AG04450 (cell line): ENCODE measurements at regions not wholly inside any gene's neighbourhood (a gene's known extent, or its start where the extent isn't known, plus 50 kb on each side); places are given as distances from the start of the nearest gene placed in this dataset.

Experiments used
- CTCF ChIA-PET: fragments of 300-600, 350-600 bp; formaldehyde crosslinking; extraction: SDS; loops from one replicate; lab custom pipeline; 2022; ENCODE audit warnings: antibody characterized with exemption, inconsistent platforms; lab: Charles Lee
- POLR2A ChIA-PET: fragments of 350-600 bp; formaldehyde crosslinking; extraction: SDS; loops from one replicate; lab custom pipeline; 2021; ENCODE audit warnings: antibody characterized with exemption, inconsistent platforms; lab: Yijun Ruan, JAX
- DNase-seq: peaks from one replicate; pipeline ENCODE4 v3.0.0-alpha.2; 2011; ENCODE audit warnings: low read depth, low spot score
- H3K27ac ChIP-seq: one replicate; pipeline ENCODE4 v1.5.1; 2012; ENCODE audit warnings: low read depth, low read length, control low read depth
- H3K27me3 ChIP-seq: one replicate; pipeline ENCODE4 v1.6.0; 2012; ENCODE audit warnings: low read length; ENCODE audit not compliant: control insufficient read depth, insufficient read depth
- H3K4me3 ChIP-seq: 2 replicates; pipeline ENCODE4 v1.5.1; 2011; ENCODE audit warnings: mild to moderate bottlenecking, low read depth, low read length, control low read depth
- H3K9me3 ChIP-seq: 2 replicates; pipeline ENCODE4 v1.5.1; 2012; ENCODE audit warnings: low read length; ENCODE audit not compliant: control insufficient read depth, insufficient read depth
- TF ChIP-seq, protein P1 (sequence below): IDR thresholded peaks from 2 replicates; pipeline ENCODE4 v1.5.1; 2011; ENCODE audit warnings: low read depth, low read length, control low read depth, inconsistent platforms

DNA sequence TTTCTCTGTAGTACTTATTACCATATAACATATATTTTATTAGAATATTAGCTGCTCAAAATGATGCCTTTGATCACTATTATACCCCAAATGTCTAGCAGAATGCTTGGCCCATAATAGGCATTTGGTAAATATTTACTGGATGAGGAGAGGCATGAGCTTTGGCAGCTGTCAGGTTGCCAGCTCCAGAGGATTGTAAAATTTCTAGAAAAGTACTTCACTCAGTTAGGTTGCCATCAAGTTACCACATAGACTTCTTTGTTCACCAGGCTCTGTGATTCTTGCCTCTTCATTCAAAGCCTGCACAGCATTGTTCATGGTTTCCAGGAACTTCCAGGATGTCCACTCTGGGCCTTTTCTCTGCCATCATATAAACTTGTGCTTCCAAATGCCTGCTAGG, 582.8 kb downstream of the PDCD6IP start:
- Histone ChIP-seq H3K27ac (no peak overlapping the region), H3K4me3 (no peak overlapping the region), H3K27me3 (no peaks in the 10 kb centered on the region), H3K9me3 (peaks cover 5% of the 10 kb centered on the region; the same call in 1 of the 2 replicates)
- ChIA-PET POLR2A (no interaction called here), CTCF (no interaction called here)
- no peak for DNase-seq
- TF ChIP-seq, protein P1, sequence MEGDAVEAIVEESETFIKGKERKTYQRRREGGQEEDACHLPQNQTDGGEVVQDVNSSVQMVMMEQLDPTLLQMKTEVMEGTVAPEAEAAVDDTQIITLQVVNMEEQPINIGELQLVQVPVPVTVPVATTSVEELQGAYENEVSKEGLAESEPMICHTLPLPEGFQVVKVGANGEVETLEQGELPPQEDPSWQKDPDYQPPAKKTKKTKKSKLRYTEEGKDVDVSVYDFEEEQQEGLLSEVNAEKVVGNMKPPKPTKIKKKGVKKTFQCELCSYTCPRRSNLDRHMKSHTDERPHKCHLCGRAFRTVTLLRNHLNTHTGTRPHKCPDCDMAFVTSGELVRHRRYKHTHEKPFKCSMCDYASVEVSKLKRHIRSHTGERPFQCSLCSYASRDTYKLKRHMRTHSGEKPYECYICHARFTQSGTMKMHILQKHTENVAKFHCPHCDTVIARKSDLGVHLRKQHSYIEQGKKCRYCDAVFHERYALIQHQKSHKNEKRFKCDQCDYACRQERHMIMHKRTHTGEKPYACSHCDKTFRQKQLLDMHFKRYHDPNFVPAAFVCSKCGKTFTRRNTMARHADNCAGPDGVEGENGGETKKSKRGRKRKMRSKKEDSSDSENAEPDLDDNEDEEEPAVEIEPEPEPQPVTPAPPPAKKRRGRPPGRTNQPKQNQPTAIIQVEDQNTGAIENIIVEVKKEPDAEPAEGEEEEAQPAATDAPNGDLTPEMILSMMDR = no peak

DNA sequence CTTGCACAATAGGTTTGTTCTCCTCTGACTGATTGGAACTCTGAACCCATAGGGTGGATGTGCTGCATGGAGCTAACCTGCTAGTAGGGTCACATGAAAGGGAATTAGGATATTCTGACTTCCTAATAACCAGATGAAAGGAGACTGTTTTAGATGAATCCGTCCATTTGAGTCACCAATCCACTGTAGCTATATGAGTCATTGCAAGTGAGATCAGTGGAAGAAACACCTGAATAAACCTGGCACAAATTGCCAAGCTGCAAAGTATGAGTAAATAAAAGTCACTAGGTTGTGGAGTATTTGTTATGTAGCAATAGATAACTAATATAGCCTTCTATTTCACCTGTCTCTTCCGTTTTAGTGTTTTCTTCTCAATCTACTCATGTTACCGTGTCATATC, 584.4 kb downstream of the PDCD6IP start:
- no peaks in the 10 kb centered on the region for H3K27me3 ChIP-seq
- ChIA-PET POLR2A (no interaction called here), CTCF (no interaction called here)
- TF ChIP-seq, protein P1 = no peak
- peaks cover under 1% of the 10 kb centered on the region; the same call in 1 of the 2 replicates for H3K9me3 ChIP-seq
- H3K27ac ChIP-seq = no peak overlapping the region
- DNase-seq = no peak
- H3K4me3 ChIP-seq = no peak overlapping the region

DNA sequence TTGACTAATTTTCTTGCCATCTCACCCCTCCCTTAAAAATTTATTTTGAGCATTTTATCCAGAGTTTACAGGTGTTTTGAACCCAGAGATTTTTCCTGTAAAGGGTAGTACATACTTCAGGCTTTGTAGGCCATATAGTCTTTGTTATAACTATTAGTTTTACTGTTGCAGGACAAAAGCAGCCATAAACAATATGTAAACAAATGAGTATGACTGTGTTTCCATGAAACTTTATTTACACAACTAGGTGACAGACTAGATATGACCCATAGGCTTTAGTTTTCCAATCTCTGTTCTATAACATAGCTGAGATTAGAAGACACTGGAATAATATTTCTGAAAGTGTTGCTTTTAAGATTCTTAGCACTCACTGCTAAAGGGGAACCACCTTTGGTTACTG, 587.9 kb downstream of the PDCD6IP start:
- DNase-seq = no peak
- ChIA-PET CTCF (no interaction called here), POLR2A (no interaction called here)
- no peak overlapping the region for H3K4me3 ChIP-seq
- H3K27ac ChIP-seq = no peak overlapping the region
- H3K9me3 ChIP-seq = peaks cover 3% of the 10 kb centered on the region; the same call in 1 of the 2 replicates
- TF ChIP-seq, protein P1 = no peak
- no peaks in the 10 kb centered on the region for H3K27me3 ChIP-seq

DNA sequence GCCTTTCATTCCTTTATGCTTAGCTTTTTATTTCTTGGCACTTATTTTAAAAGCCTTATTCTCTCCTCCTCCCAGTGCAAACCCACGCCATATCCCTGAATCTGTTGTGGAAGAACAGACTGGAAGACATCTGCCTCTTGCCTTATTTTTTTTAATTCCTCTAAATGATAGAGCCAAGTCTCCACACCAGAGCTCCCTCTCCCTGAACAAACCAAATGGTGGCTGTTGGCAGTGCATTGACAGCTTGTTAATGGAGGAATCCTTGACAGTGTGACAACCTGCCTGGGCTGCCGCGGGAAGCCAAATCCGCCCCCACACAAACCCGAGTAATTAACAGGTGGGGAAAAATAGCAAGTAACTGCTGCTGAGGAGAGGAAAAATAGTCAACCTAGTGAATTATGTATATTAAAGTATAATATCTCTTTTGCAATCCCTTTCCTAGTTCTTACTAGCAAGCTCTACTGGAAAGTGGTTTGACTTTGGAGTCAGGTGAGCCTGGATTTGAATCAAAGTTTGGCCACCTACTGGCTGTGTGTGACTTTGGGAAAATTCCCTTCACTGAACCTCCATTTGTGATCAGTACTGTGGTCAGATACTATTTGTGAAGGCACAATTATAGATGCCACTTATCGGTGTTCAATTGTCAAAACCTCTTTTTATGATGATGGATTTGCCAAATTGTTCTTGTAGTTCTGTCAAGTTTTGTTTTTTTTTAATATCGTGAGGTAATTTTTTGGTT, 589.6 kb downstream of the PDCD6IP start:
- POLR2A ChIA-PET = no interaction called here
- CTCF ChIA-PET = no interaction called here
- no peak for DNase-seq
- Histone ChIP-seq H3K27ac (no peak overlapping the region), H3K9me3 (peaks cover 3% of the 10 kb centered on the region; the same call in 1 of the 2 replicates), H3K4me3 (no peak overlapping the region), H3K27me3 (no peaks in the 10 kb centered on the region)
- TF ChIP-seq, protein P1 = no peak

DNA sequence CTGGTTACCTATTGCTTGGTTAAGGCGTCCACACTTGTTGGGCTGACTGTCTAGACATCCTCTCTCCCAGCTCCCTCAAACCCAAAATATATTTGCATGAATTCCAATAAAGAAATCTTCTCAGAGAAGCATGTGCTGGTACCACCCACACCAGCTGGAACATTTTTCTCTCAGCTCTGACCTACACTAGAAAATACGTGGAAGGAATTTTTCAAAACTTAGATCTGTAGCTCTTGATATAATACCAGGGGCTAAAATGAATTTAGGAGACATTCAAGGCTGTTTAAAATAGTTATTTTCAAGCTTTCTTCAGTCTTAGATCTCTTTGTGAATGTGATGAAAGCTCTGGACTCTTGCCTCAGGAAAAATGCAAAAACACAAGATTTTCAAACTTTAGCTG, 590.4 kb downstream of the PDCD6IP start:
- CTCF ChIA-PET = no interaction called here

More for the DNA sequence above, 590.4 kb downstream of the PDCD6IP start:
- TF ChIP-seq, protein P1 = no peak
- Histone ChIP-seq H3K27me3 (no peaks in the 10 kb centered on the region), H3K9me3 (peaks cover 3% of the 10 kb centered on the region; the same call in 1 of the 2 replicates), H3K4me3 (no peak overlapping the region), H3K27ac (no peak overlapping the region)
- no peak for DNase-seq
- POLR2A ChIA-PET = no interaction called here
